ENCODE measurements at regions not wholly inside any gene's neighbourhood (a gene's known extent, or its start where the extent isn't known, plus 50 kb on each side); places are given as distances from the start of the nearest gene placed in this dataset.

GRCh38 chr5:87121304-87122150 lies 146.2 kb upstream of the RASA1 start:
- H3K36me3 ChIP-seq = no peaks in the 10 kb centered on the region
- no peaks in the 10 kb centered on the region for H3K4me1 ChIP-seq
- TF ChIP-seq CTCF (IDR thresholded peaks at IDR 0.05; ENCODE audit: low read depth, low read length) = no peak
- H3K9me3 ChIP-seq = no peaks in the 10 kb centered on the region
- no peak overlapping the region for H3K4me3 ChIP-seq (ENCODE audit: low read depth, low read length)
- H3K27me3 ChIP-seq = peaks cover 5% of the 10 kb centered on the region
- DNase-seq = no peak

- Histone ChIP-seq H3K4me1 (no peaks in the 10 kb centered on the region), H3K36me3 (no peaks in the 10 kb centered on the region), H3K27me3 (peaks cover 5% of the 10 kb centered on the region), H3K9me3 (no peaks in the 10 kb centered on the region), H3K4me3 (ENCODE audit: low read depth, low read length) (no peak overlapping the region)
- no peak for DNase-seq
- TF ChIP-seq CTCF (IDR thresholded peaks at IDR 0.05; ENCODE audit: low read depth, low read length) = no peak
Observed at GRCh38 chr5:87122151-87122977, 145.3 kb upstream of the RASA1 start.

GRCh38 chr5:87125766-87126165 lies 141.9 kb upstream of the RASA1 start:
- no peaks in the 10 kb centered on the region for H3K36me3 ChIP-seq
- no peaks in the 10 kb centered on the region for H3K4me1 ChIP-seq
- no peaks in the 10 kb centered on the region for H3K9me3 ChIP-seq
- no peak overlapping the region for H3K4me3 ChIP-seq (ENCODE audit: low read depth, low read length)
- peaks cover 5% of the 10 kb centered on the region for H3K27me3 ChIP-seq
- no peak for DNase-seq
- TF ChIP-seq CTCF (IDR thresholded peaks at IDR 0.05; ENCODE audit: low read depth, low read length) = no peak

- Histone ChIP-seq H3K9me3 (no peaks in the 10 kb centered on the region), H3K36me3 (no peaks in the 10 kb centered on the region), H3K27me3 (peaks cover 5% of the 10 kb centered on the region), H3K4me1 (no peaks in the 10 kb centered on the region), H3K4me3 (ENCODE audit: low read depth, low read length) (no peak overlapping the region)
- no peak for DNase-seq
- TF ChIP-seq CTCF (IDR thresholded peaks at IDR 0.05; ENCODE audit: low read depth, low read length) = no peak
Observed at GRCh38 chr5:87126869-87127268, 140.8 kb upstream of the RASA1 start.

- H3K36me3 ChIP-seq = no peaks in the 10 kb centered on the region
- no peaks in the 10 kb centered on the region for H3K9me3 ChIP-seq
- H3K4me3 ChIP-seq (ENCODE audit: low read depth, low read length) = no peak overlapping the region
- no peaks in the 10 kb centered on the region for H3K4me1 ChIP-seq
- H3K27me3 ChIP-seq = peaks cover 5% of the 10 kb centered on the region
- DNase-seq = no peak
- no peak for TF ChIP-seq CTCF (IDR thresholded peaks at IDR 0.05; ENCODE audit: low read depth, low read length)
Observed at GRCh38 chr5:87127426-87127825, 140.3 kb upstream of the RASA1 start.
